ENCODE measurements at regions not wholly inside any gene's neighbourhood (a gene's known extent, or its start where the extent isn't known, plus 50 kb on each side); places are given as distances from the start of the nearest gene placed in this dataset.

GRCh38 chr3:24899373-24899772 is 404.7 kb upstream of the THRB start:
- TF ChIP-seq, protein P1, sequence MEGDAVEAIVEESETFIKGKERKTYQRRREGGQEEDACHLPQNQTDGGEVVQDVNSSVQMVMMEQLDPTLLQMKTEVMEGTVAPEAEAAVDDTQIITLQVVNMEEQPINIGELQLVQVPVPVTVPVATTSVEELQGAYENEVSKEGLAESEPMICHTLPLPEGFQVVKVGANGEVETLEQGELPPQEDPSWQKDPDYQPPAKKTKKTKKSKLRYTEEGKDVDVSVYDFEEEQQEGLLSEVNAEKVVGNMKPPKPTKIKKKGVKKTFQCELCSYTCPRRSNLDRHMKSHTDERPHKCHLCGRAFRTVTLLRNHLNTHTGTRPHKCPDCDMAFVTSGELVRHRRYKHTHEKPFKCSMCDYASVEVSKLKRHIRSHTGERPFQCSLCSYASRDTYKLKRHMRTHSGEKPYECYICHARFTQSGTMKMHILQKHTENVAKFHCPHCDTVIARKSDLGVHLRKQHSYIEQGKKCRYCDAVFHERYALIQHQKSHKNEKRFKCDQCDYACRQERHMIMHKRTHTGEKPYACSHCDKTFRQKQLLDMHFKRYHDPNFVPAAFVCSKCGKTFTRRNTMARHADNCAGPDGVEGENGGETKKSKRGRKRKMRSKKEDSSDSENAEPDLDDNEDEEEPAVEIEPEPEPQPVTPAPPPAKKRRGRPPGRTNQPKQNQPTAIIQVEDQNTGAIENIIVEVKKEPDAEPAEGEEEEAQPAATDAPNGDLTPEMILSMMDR (IDR thresholded peaks at IDR 0.05), result no peak
- no peak for TF ChIP-seq POLR2A (IDR thresholded peaks at IDR 0.05)
